Esophagus muscularis mucosa (tissue), 4 donors: ENCODE measurements at regions not wholly inside any gene's neighbourhood (a gene's known extent, or its start where the extent isn't known, plus 50 kb on each side); places are given as distances from the start of the nearest gene placed in this dataset.
"Not testable (repeated sequence)": the region's sequence is repeated elsewhere in the genome, so short reads cannot be mapped to it uniquely, and the experiment has no call there.

Source experiments
- DNase-seq: peaks from one replicate; pipeline ENCODE4 v3.0.0-alpha.2; 2017; ENCODE audit errors: extremely low spot score
- H3K27ac ChIP-seq, 4 donors: fragments of 200-600 bp; sonication (generic); replicated peaks in 1 of 4; 1 replicate in 3 of 4; 2 replicates in 1 of 4; pipeline ENCODE4 v1.5.1; 2016 to 2019; ENCODE audit warnings: mild to moderate bottlenecking in 1 of 4
- H3K27me3 ChIP-seq, 4 donors: fragments of 200-600 bp; sonication (generic); one replicate each; pipeline versions ENCODE4 v1.5.1 to v1.6.0; 2016 to 2019
- H3K36me3 ChIP-seq, 4 donors: fragments of 200-600 bp; sonication (generic); one replicate each; pipeline ENCODE4 v1.5.1; 2016 to 2019
- H3K4me1 ChIP-seq, 4 donors: fragments of 200-600 bp; sonication (generic); one replicate each; pipeline ENCODE4 v1.5.1; 2016 to 2019
- H3K4me3 ChIP-seq, 4 donors: fragments of 200-600 bp; sonication (generic); 1 replicate in 2 of 4; 2 replicates in 2 of 4; pipeline ENCODE4 v1.5.1; 2016 to 2019; ENCODE audit warnings: mild to moderate bottlenecking in 4 of 4, moderate library complexity in 1 of 4
- H3K9me3 ChIP-seq, 4 donors: fragments of 200-600 bp; sonication (generic); 1 replicate in 3 of 4; 2 replicates in 1 of 4; pipeline ENCODE4 v1.5.1; 2016 to 2019
- CTCF ChIP-seq, 3 experiments: fragments of 200-600 bp in 2 of 3; fragments of 450-650 bp in 1 of 3; sonication (generic) in 2 of 3; IDR thresholded peaks; one replicate each; pipeline ENCODE4 v1.5.1; 2017 to 2019; ENCODE audit warnings: antibody characterized with exemption in 3 of 3, mild to moderate bottlenecking in 2 of 3, moderate library complexity in 1 of 3
- EP300 ChIP-seq: sonication (generic); formaldehyde crosslinking; IDR thresholded peaks from one replicate; pipeline ENCODE4 v1.6.1; 2017; ENCODE audit warnings: antibody characterized with exemption
- POLR2A ChIP-seq: fragments of 450-650 bp; IDR thresholded peaks from one replicate; pipeline ENCODE4 v1.6.1; 2017; ENCODE audit warnings: antibody characterized with exemption, moderate library complexity, mild to moderate bottlenecking, low read depth
- POLR2AphosphoS5 ChIP-seq, 2 donors: sonication (generic); formaldehyde crosslinking; IDR thresholded peaks; one replicate each; pipeline ENCODE4 v1.6.1; 2017; ENCODE audit warnings: antibody characterized with exemption in 2 of 2
- WGBS: methylation state at CpG from one replicate; pipeline ENCODE4 v1.1.5; 2018; 5-methylcytosine and 5-hydroxymethylcytosine counted together
- intact Hi-C: fragments of 100-400 bp; cut with DNase I; formaldehyde crosslinking; loops from one replicate; pipeline ENCODE4 v1.15.1; 2023

GRCh38 chr4:42778349-42778748, 114.2 kb upstream of the GRXCR1 start:
- no peak for DNase-seq
- intact Hi-C loops: no loop called here
- Histone ChIP-seq H3K27ac (no peak overlapping the region), H3K4me1 (no peaks in the 10 kb centered on the region), H3K36me3 (no peaks in the 10 kb centered on the region), H3K9me3 (no peaks in the 10 kb centered on the region), H3K27me3 (no peaks in the 10 kb centered on the region), H3K4me3 (no peak overlapping the region)
- TF ChIP-seq CTCF (IDR thresholded peaks at IDR 0.05) (no peak), POLR2A (no peak), EP300 (no peak), POLR2AphosphoS5 (IDR thresholded peaks at IDR 0.05) (no peak)
- 77% methylated on average over 6 of the region's 6 CpGs for WGBS

- no peak for DNase-seq
- TF ChIP-seq POLR2AphosphoS5 (IDR thresholded peaks at IDR 0.05) (no peak), EP300 (no peak), POLR2A (no peak), CTCF (IDR thresholded peaks at IDR 0.05) (no peak)
- Histone ChIP-seq H3K9me3 (no peaks in the 10 kb centered on the region), H3K4me3 (no peak overlapping the region), H3K27ac (no peak overlapping the region), H3K4me1 (no peaks in the 10 kb centered on the region), H3K36me3 (no peaks in the 10 kb centered on the region), H3K27me3 (no peaks in the 10 kb centered on the region)
- 73% methylated on average over 4 of the region's 4 CpGs for WGBS
- intact Hi-C loops: no loop called here
Observed at GRCh38 chr4:42768125-42768748, 111.3 kb upstream of the ATP8A1 start.

- H3K4me3 ChIP-seq: no peak overlapping the region
- no peaks in the 10 kb centered on the region for H3K9me3 ChIP-seq
- H3K27me3 ChIP-seq: no peaks in the 10 kb centered on the region
- no peaks in the 10 kb centered on the region for H3K4me1 ChIP-seq
- H3K36me3 ChIP-seq: no peaks in the 10 kb centered on the region
- 85% methylated on average over 9 of the region's 9 CpGs for WGBS
- TF ChIP-seq POLR2A (no peak), POLR2AphosphoS5 (IDR thresholded peaks at IDR 0.05) (no peak), CTCF (IDR thresholded peaks at IDR 0.05) (no peak), EP300 (no peak)
- DNase-seq: no peak
- intact Hi-C loops: no loop called here
- H3K27ac ChIP-seq: no peak overlapping the region
Observed at GRCh38 chr4:42767669-42768068, 110.8 kb upstream of the ATP8A1 start.

- no peak overlapping the region for H3K4me3 ChIP-seq
- H3K36me3 ChIP-seq: no peaks in the 10 kb centered on the region
- H3K4me1 ChIP-seq: no peaks in the 10 kb centered on the region
- H3K27ac ChIP-seq: no peak overlapping the region
- TF ChIP-seq EP300 (no peak), CTCF (IDR thresholded peaks at IDR 0.05) (no peak), POLR2A (no peak), POLR2AphosphoS5 (IDR thresholded peaks at IDR 0.05) (no peak)
- DNase-seq: no peak
- WGBS: 80% methylated on average over 2 of the region's 2 CpGs
- intact Hi-C loops: no loop called here
- H3K9me3 ChIP-seq: no peaks in the 10 kb centered on the region
- no peaks in the 10 kb centered on the region for H3K27me3 ChIP-seq
Observed at GRCh38 chr4:42761804-42762203, 104.9 kb upstream of the ATP8A1 start.

GRCh38 chr4:42754965-42755364, 98.1 kb upstream of the ATP8A1 start:
- WGBS: 37% methylated on average over 2 of the region's 2 CpGs
- not testable (repeated sequence) for DNase-seq, H3K9me3 ChIP-seq, H3K4me1 ChIP-seq, H3K4me3 ChIP-seq, H3K36me3 ChIP-seq, H3K27ac ChIP-seq, H3K27me3 ChIP-seq
- intact Hi-C loops: loop anchor here (10.0 kb wide), 1 partner anchor 190 kb away; no protein-coding TSS in a partner anchor
